ENCODE measurements at regions not wholly inside any gene's neighbourhood (a gene's known extent, or its start where the extent isn't known, plus 50 kb on each side); places are given as distances from the start of the nearest gene placed in this dataset.
"Not testable (repeated sequence)": the region's sequence is repeated elsewhere in the genome, so short reads cannot be mapped to it uniquely, and the experiment has no call there.

DNA sequence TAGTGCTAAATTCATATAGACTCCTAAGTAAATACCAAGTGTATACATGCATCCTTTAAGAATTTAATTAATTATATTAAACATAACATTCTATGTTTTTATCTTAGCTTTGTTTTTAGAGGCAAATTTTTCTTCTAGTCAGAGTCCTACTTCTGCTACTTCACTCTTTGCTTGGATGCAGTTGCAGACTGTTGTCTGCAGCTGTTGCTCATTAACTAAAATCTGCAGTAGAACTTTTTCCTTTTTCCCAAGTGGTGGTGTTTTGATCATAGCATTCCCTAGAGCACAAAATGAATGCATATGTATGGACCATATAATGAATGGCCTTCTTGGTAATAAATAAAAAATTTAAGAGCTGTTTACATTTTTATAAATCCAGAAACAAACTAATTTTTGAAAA, 198.3 kb downstream of the CASP12 start:
- peak; percentile 10 for DNase-seq

GRCh38 chr11:104695065-104695463, 203.2 kb downstream of the CASP12 start:
- DNase-seq, result no peak

- peak; percentile 74 for DNase-seq
Measured at GRCh38 chr11:104694259-104695064, 203.8 kb downstream of the CASP12 start.

DNA sequence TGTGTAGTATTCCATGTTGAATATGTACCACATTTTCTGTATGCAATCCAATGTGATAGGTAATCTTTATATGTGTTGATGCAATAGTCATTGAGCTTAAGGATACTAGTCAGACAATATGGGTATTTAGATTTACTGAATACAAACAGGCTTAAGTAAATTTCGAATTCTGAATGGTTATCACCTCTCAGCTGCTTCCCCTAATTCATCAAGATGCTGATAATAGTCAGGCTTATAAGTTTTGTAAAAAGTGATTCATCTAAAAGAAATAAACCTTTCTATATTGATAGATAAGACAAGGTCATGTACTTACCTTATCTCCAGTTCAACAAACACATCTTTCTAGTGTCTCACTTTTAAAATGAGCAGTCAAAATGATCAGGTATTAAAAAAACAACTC, 205.5 kb downstream of the CASP12 start:
- no peak for DNase-seq

- no peak for DNase-seq
Measured at GRCh38 chr11:104691129-104691528, 207.1 kb downstream of the CASP12 start.

DNA sequence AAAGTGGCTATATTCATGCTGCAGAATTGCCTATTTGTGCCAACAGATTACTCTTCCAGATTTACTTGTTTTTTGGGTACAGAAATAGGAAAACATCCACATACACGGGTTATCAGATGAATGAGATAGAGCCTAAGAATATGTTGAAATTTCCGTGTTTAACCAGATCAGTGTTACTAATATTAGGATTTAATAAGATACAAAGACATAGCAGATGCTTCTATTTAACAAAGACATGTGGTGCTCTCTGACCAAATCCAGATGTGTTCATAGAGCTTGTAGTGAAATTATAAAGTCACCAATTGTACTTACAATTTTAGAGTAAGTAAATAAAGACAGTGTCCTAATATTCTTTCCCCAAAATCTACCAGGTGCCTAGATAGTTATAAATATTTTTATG, 208.0 kb downstream of the CASP12 start:
- no peak for DNase-seq

- no peak for DNase-seq
Measured at GRCh38 chr11:104688731-104689130, 209.5 kb downstream of the CASP12 start.

- no peak for DNase-seq
Measured at GRCh38 chr11:104682206-104682605, 216.1 kb downstream of the CASP12 start.

GRCh38 chr11:104679258-104679657, 219.0 kb downstream of the CASP12 start:
- no peak for DNase-seq

DNA sequence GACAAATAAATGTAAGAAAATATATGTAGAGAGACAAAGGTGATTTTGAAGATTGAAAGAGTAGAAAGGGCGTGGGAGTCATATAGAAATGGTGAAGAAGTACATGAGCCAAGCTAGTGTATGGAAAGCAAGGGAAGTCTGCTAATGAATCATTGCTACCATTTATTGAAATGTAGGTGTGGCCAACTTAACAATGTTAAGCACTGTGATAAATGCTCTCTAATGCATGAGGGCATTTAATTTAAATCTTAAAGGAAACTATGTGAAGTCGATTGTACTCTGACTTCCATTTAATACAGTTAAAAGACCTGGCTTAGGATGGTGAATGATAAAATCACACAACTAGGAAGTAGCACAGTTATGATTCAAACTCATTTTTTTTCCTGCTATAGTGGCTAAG, 219.9 kb downstream of the CASP12 start:
- no peak for DNase-seq

DNA sequence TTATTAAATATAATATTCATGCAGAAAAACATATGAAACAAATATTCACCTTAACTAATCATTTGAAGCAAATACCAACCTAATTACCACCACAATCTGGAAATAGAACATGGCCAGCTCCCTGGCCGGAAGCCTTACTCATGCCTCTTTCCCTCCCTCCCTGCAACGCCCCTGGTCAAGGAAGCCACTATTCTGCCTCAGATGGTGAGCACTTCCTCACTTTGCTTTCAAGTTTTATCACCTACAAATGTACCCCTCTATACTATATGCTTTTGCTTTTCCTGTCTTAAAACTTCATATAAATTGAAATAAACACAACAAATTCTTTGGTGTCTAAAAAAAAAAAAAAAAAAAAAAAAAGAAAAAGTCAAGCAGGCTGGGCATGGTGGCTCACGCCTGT, 221.2 kb downstream of the CASP12 start:
- not testable (repeated sequence) for DNase-seq

GRCh38 chr11:104672897-104673296, 225.4 kb downstream of the CASP12 start:
- DNase-seq, result no peak

DNA sequence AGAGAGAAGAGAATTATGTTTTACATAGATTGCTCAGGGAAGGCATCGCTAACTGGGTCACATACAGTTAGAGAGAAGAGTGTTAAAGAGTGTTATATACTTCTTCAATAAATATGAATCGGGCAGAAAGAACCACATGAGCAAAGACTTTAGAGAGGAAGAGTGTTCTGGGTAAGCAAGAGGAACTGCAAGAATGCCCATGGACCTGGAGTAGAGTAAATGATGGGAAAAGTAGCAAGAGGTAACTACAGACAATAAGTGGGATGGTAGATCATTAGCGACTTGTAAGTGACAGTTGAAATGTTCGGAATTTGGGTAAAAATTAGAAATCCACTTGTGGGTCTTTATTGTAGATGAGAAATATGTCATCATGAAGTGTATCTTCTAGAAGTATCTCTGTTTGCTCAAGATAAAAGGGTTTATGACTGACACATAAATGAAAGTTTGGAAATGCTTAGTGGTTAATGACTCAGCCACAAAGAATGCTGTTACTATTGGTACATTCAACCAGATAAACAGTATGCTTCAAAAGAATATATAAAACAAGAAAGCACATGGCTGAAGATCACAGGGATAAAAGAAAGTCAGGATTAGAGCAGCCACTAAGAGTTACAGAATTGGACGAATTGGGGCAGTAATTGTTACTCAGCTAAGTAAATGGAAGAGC, 229.3 kb downstream of the CASP12 start:
- DNase-seq, result peak; percentile 94

DNA sequence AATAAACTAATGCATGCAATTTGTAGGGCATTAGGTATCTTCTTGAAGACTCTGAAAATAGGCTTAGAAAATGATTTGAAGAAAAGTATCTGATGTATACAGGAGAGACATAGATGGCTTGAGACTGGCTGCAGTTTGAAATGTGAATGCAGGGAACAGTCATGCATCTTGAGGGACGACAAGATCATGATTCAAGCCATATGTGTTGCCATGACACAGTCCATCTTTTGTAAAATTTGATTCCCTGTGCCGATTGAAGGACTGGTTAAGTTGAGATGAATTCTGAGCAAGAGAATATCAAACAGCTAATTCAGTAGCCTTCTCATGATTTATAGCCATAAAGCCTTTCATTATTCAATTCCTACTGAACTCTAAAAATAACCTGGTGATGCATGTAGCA, 231.6 kb downstream of the CASP12 start:
- no peak for DNase-seq

- no peak for DNase-seq
Measured at GRCh38 chr11:104665641-104666040, 232.6 kb downstream of the CASP12 start.

DNA sequence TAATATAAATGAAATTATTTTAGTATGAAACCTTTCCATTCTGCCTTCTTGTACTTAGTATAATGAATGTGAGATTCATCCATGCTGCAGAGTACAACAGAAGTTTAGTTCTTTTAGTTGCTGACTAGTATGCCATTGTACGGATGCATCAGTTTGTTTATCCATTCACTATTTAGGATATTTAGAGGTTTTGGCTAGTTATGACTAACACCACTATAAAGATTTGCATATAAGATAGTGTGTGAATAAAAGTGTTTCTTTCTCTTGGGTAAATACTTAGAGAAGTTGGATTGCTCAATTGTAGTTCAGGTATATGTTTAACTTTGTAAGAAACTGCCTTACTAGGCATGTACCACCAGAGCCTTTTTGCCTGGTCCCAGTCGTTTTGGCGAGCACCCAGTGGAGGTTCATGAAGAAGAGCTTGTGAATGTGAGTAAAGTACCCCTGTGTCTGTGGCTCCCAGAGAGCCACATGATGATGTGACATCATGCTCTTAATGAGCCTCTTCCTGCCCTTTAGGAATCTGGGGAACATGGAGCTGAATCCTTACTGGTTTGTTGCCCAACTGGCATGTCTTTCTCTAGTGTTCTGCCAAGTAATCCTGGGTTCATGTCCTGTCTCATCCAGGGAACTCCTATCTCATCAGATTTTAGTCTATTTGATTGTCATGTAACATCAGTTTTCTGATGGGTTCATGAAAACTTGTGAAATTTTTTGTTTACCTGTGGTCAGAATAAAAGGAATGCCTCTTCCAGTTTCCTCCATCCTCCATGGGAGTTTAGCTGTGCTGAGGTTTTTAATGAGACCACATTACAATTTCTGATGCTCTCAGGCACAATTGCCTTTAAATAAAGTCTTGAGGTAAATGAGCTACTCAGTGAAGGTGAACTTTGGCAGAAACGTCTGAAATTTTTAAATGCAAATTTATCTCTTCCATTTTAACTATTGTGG, 234.8 kb downstream of the CASP12 start:
- DNase-seq, result no peak

GRCh38 chr11:104661901-104662300, 236.4 kb downstream of the CASP12 start:
- no peak for DNase-seq

DNA sequence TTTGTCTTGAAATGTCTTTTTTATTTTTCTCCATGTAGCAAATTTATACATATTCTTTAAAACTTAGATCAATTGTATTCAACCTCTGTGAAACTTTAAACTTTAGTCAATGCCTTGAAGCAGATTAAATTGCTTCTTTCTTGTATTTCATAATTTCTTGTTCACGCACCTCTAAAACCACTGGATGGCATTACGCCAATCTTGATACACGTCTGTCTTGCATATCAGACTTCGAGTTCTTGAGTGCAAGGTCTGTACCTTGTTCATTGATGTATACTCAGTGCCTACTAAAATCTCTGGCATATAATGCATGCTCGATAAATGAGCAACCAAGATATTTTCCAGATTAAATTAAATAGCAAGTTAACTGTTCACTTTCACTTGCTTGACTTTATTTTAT, 236.8 kb downstream of the CASP12 start:
- no peak for DNase-seq

DNA sequence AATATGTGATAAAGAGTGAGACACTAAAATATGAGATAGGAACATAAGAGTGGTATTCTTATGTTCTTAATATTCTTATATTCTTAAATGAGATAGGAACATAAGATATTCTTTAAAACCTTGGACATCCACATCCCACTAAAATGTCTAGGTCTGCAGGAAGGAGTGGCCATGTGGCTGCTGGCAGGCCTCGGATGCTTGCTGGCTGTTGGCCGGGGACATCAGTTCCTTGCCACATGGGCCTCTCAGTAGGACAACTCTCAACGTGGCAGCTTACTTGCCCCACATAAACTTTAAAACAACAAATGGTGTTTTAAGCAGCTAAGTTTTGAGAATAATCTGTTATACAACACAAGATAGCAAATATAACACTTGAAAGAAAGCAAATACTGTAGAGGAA, 240.1 kb downstream of the CASP12 start:
- DNase-seq, result no peak

GRCh38 chr11:104657083-104657482, 241.2 kb downstream of the CASP12 start:
- DNase-seq, result no peak

GRCh38 chr11:104655066-104655465, 243.2 kb downstream of the CASP12 start:
- no peak for DNase-seq

- DNase-seq, result no peak
Measured at GRCh38 chr11:104654181-104654813, 244.0 kb downstream of the CASP12 start.

DNA sequence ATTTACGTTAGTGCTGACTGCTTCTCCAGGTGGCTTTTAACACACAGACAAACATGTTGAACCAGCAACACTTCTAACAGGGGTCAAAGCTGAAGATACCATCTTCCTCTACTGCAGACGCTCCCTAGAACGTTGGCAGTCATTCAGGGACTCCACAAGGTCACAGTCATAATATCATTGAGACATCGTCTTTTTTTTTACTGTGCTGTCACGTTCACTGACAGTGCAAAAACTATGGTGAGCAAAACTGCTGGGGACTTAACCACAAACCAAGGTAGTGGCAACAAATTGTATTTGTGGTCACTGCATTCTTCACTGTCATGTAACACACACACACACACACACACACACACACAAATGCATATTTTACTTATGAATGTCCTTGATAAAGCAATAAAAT, 244.9 kb downstream of the CASP12 start:
- DNase-seq, result no peak

Measured in kidney glomerular epithelial cell (primary cell).